K562 (cell line): ENCODE measurements at regions not wholly inside any gene's neighbourhood (a gene's known extent, or its start where the extent isn't known, plus 50 kb on each side); places are given as distances from the start of the nearest gene placed in this dataset.

Source experiments
- ATAC-seq: fragments of 200-7000 bp; cut with Tn5 transposase; 3 replicates; pipeline ENCODE4 v1.9.1; 2020; ENCODE audit warnings: moderate library complexity
- BruUV-seq: library from RNA; stranded (reverse); fragments of 400-500 nt; replicated peaks from 2 replicates; lab custom pipeline; 2021; lab: Mats Ljungman, UMichigan
- CTCF ChIA-PET: fragments of 300-600 bp; formaldehyde crosslinking; extraction: SDS; loops from one replicate; lab custom pipeline; 2021; ENCODE audit warnings: low intra/inter-chr PET ratio; lab: Yijun Ruan, JAX
- POLR2A ChIA-PET: fragments of 300-600, 350-650 bp; sonication (Branson Sonifier 250); formaldehyde crosslinking; extraction: SDS; loops from one replicate; lab custom pipeline; 2021; ENCODE audit warnings: antibody characterized with exemption, inconsistent platforms; lab: Yijun Ruan, JAX
- DNase-seq, 4 experiments: peaks; one replicate each; pipeline versions ENCODE4 v3.0.0 to v3.0.0-alpha.2; 2011 to 2018; ENCODE audit warnings: low spot score in 3 of 4, mixed read lengths in 3 of 4; ENCODE audit errors: extremely low read depth in 1 of 4
- FAIRE-seq: peaks from 2 replicates; lab custom pipeline; 2011; peaks lifted over from hg19 to GRCh38; lab: Jason Lieb, UNC
- H2AFZ ChIP-seq: 2 replicates; pipeline ENCODE4 v1.6.0; 2011; ENCODE audit warnings: low read depth, low read length, control low read depth, inconsistent platforms
- H3K27ac ChIP-seq: fragments of 200-600 bp; 3 replicates; pipeline ENCODE4 v1.8.0; 2011; ENCODE audit warnings: low read depth, mild to moderate bottlenecking, control low read depth, inconsistent platforms, low read length, moderate library complexity, mixed read lengths; ENCODE audit errors: extremely low read depth
- H3K27me3 ChIP-seq, 2 experiments: fragments of 300-600 bp in 1 of 2; 2 replicates in 1 of 2; 3 replicates in 1 of 2; pipeline versions ENCODE4 v1.6.0 to v1.8.0; 2011; ENCODE audit warnings: inconsistent platforms in 2 of 2, low read length in 2 of 2, mild to moderate bottlenecking in 1 of 2, mixed read lengths in 1 of 2, moderate library complexity in 1 of 2; ENCODE audit not compliant: control insufficient read depth in 2 of 2, insufficient read depth in 2 of 2
- H3K36me3 ChIP-seq: fragments of 300-600 bp; 3 replicates; pipeline ENCODE4 v1.8.0; 2011; ENCODE audit warnings: mild to moderate bottlenecking, low read length, inconsistent platforms; ENCODE audit not compliant: control insufficient read depth, insufficient read depth
- H3K4me1 ChIP-seq, 2 experiments: fragments of 200-600 bp in 1 of 2; replicated peaks in 1 of 2; 2 replicates in 1 of 2; 3 replicates in 1 of 2; pipeline versions ENCODE4 v1.5.1 to v1.8.0; 2011; ENCODE audit warnings: inconsistent platforms in 2 of 2, low read length in 2 of 2, mild to moderate bottlenecking in 1 of 2, mixed read lengths in 1 of 2, moderate library complexity in 1 of 2; ENCODE audit not compliant: control insufficient read depth in 2 of 2, insufficient read depth in 2 of 2
- H3K4me2 ChIP-seq: 2 replicates; pipeline ENCODE4 v1.6.1; 2011; ENCODE audit warnings: low read length, control low read depth, inconsistent platforms, mixed read lengths; ENCODE audit not compliant: insufficient read depth
- H3K4me3 ChIP-seq: fragments of 200-600 bp; sonication (generic), shearing (Covaris generic); 2 replicates; pipeline ENCODE4 v1.5.1; 2016; ENCODE audit warnings: control low read depth, inconsistent platforms
- H3K79me2 ChIP-seq: fragments of 200-600 bp; 3 replicates; pipeline ENCODE4 v1.8.0; 2011; ENCODE audit warnings: low read length, inconsistent platforms; ENCODE audit not compliant: control insufficient read depth, insufficient read depth
- H3K9ac ChIP-seq, 2 experiments: 2 replicates each; pipeline versions ENCODE4 v1.6.0 to v1.6.1; 2011; ENCODE audit warnings: low read depth in 2 of 2, low read length in 2 of 2, control low read depth in 1 of 2, inconsistent platforms in 1 of 2, mild to moderate bottlenecking in 1 of 2, mixed read lengths in 1 of 2; ENCODE audit not compliant: insufficient read depth in 1 of 2
- H3K9me1 ChIP-seq: one replicate; pipeline ENCODE4 v1.6.0; 2011; ENCODE audit warnings: inconsistent platforms, mild to moderate bottlenecking, low read length, moderate library complexity; ENCODE audit not compliant: control insufficient read depth, insufficient read depth
- H3K9me3 ChIP-seq: replicated peaks from 2 replicates; pipeline ENCODE4 v1.5.1; 2011; ENCODE audit warnings: low read depth, low read length, inconsistent platforms; ENCODE audit not compliant: control insufficient read depth, insufficient read depth
- H4K20me1 ChIP-seq: replicated peaks from 2 replicates; pipeline ENCODE4 v1.6.1; 2011; ENCODE audit warnings: low read length, inconsistent platforms, mixed read lengths; ENCODE audit not compliant: control insufficient read depth, insufficient read depth
- ATF3 ChIP-seq, 2 experiments: fragments of 450-650 bp in 1 of 2; sonication (generic) in 1 of 2; formaldehyde crosslinking in 1 of 2; IDR thresholded peaks in 1 of 2; conservative IDR thresholded peaks in 1 of 2; 2 replicates each; pipeline versions ENCODE4 v1.6.1 to v1.8.1; 2016 to 2023; ENCODE audit warnings: mild to moderate bottlenecking in 2 of 2, moderate library complexity in 2 of 2, inconsistent platforms in 1 of 2, missing genetic modification reagents in 1 of 2
- CAMTA2 ChIP-seq: fragments of 250-450 bp; sonication (Bioruptor Pico); conservative IDR thresholded peaks from 2 replicates; pipeline ENCODE4 v1.5.1; 2022
- ERF ChIP-seq: fragments of 450-650 bp; formaldehyde crosslinking; IDR thresholded peaks from 2 replicates; pipeline ENCODE4 v1.4.0; 2020; ENCODE audit warnings: mild to moderate bottlenecking, mixed read lengths
- FOXJ2 ChIP-seq: fragments of 200-800 bp; sonication (Bioruptor generic); IDR thresholded peaks from 2 replicates; pipeline ENCODE4 v1.6.1; 2016; ENCODE audit warnings: missing genetic modification characterization, missing compliant biosample characterization
- GATA2 ChIP-seq: sonication (generic); formaldehyde crosslinking; IDR thresholded peaks from 2 replicates; pipeline ENCODE4 v1.4.0; 2020; ENCODE audit warnings: mild to moderate bottlenecking, missing genetic modification reagents
- HMGXB4 ChIP-seq: sonication (generic); formaldehyde crosslinking; IDR thresholded peaks from 2 replicates; pipeline ENCODE4 v1.8.1; 2023; ENCODE audit warnings: mild to moderate bottlenecking, missing genetic modification reagents
- KAT8 ChIP-seq: fragments of 450-650 bp; IDR thresholded peaks from 2 replicates; pipeline ENCODE4 v1.6.1; 2016; ENCODE audit warnings: low read depth, mild to moderate bottlenecking
- KDM2B ChIP-seq: fragments of 250-450 bp; sonication (Bioruptor Pico); IDR thresholded peaks from 2 replicates; pipeline ENCODE4 v1.8.0; 2021; ENCODE audit warnings: mild to moderate bottlenecking, moderate library complexity
- MLX ChIP-seq, 2 experiments: fragments of 450-650 bp in 1 of 2; sonication (generic) in 1 of 2; formaldehyde crosslinking; conservative IDR thresholded peaks; 2 replicates each; pipeline versions ENCODE4 v1.4.0 to v1.8.1; 2020 to 2022; ENCODE audit warnings: mild to moderate bottlenecking in 1 of 2, missing genetic modification reagents in 1 of 2
- SPI1 ChIP-seq: IDR thresholded peaks from 2 replicates; pipeline ENCODE4 v1.6.1; 2011; ENCODE audit warnings: low read depth, low read length, control low read depth, borderline replicate concordance
- TARDBP ChIP-seq: fragments of 450-650 bp; IDR thresholded peaks from 2 replicates; pipeline ENCODE4 v1.6.1; 2016
- ZNF140 ChIP-seq: fragments of 250-450 bp; sonication (Bioruptor Pico); IDR thresholded peaks from 2 replicates; pipeline ENCODE4 v1.8.0; 2021; ENCODE audit warnings: moderate library complexity, mild to moderate bottlenecking, inconsistent platforms
- ZNF316 ChIP-seq: fragments of 450-650 bp; IDR thresholded peaks from 2 replicates; pipeline ENCODE4 v1.6.1; 2016
- ZSCAN32 ChIP-seq: fragments of 450-650 bp; formaldehyde crosslinking; IDR thresholded peaks from 2 replicates; pipeline ENCODE4 v1.4.0; 2020; ENCODE audit warnings: mild to moderate bottlenecking, moderate library complexity
- WGBS: fragments of 100-300 bp; shearing (Covaris generic); methylation state at CpG from one replicate; pipeline ENCODE4 v1.1.6; 2016; ENCODE audit warnings: low coverage, mixed read lengths; ENCODE audit not compliant: insufficient coverage; ENCODE audit errors: missing lambda C conversion rate; 5-methylcytosine and 5-hydroxymethylcytosine counted together
- in situ Hi-C: fragments of 300-500 bp; cut with MboI; formaldehyde crosslinking; loops from 4 replicates; pipeline ENCODE4 v1.15.0; 2018; ENCODE audit warnings: inconsistent platforms, mixed read lengths
- intact Hi-C: fragments of 100-400 bp; cut with micrococcal nuclease; formaldehyde crosslinking; loops from 2 replicates; pipeline ENCODE4 v1.14.2; 2022

GRCh38 chr2:144702051-144702450, 182.1 kb upstream of the ZEB2 start:
- Histone ChIP-seq H3K79me2 (no peaks in the 10 kb centered on the region), H3K9ac (no peak overlapping the region), H4K20me1 (no peaks in the 10 kb centered on the region), H3K36me3 (no peaks in the 10 kb centered on the region), H2AFZ (peak overlapping the region; percentile 29), H3K4me1 (peaks cover 0 to 25% of the 10 kb centered on the region in 2 experiments; a peak in 3 of 5 replicates), H3K9me1 (no peaks in the 10 kb centered on the region), H3K27ac (no peak overlapping the region), H3K9me3 (no peaks in the 10 kb centered on the region), H3K27me3 (no peaks in the 10 kb centered on the region), H3K4me3 (no peak overlapping the region), H3K4me2 (no peak overlapping the region)
- no TSS peak for BruUV-seq
- ATAC-seq (no peak), FAIRE-seq (no peak), DNase-seq (no peak)
- WGBS: 85% methylated on average over 1 of the region's 1 CpG
- in situ Hi-C loops: no loop called here
- intact Hi-C loops: loop anchor here (10.0 kb wide), 1 partner anchor 177 kb away; the partner anchor contains the start of gene ZEB2
- ChIA-PET CTCF (no interaction called here), POLR2A (interaction anchor here (0.6 to 1.0 kb wide), 3 partner anchors 17 to 22 kb away, joined by 3 to 4 read pairs (median 3); no protein-coding TSS in a partner anchor)
- TF ChIP-seq SPI1: peak; percentile 8; the same call in 1 of the 2 replicates
- TF ChIP-seq FOXJ2: no peak
- TF ChIP-seq ZSCAN32 (CRISPR knock-in tag): no peak
- TF ChIP-seq, all 486 proteins: peak for 1

- H3K4me3 ChIP-seq: no peak overlapping the region
- no peak overlapping the region for H3K4me2 ChIP-seq
- H3K9me1 ChIP-seq: no peaks in the 10 kb centered on the region
- FAIRE-seq: no peak
- no peak overlapping the region; the same call in 1 of the 2 replicates for H2AFZ ChIP-seq
- H4K20me1 ChIP-seq: no peaks in the 10 kb centered on the region
- no peak overlapping the region for H3K9ac ChIP-seq
- H3K79me2 ChIP-seq: no peaks in the 10 kb centered on the region
- ChIA-PET POLR2A (interaction anchor here (0.8 kb wide), 1 partner anchor 22 kb away, joined by 3 read pairs; no protein-coding TSS in a partner anchor), CTCF (no interaction called here)
- no peak for ATAC-seq
- intact Hi-C loops: loop anchor here (10.0 kb wide), 1 partner anchor 176 kb away; the partner anchor contains the start of gene ZEB2
- no peaks in the 10 kb centered on the region for H3K9me3 ChIP-seq
- H3K27ac ChIP-seq: no peak overlapping the region
- no peak for DNase-seq
- in situ Hi-C loops: no loop called here
- H3K27me3 ChIP-seq: no peaks in the 10 kb centered on the region
- 55% methylated on average over 2 of the region's 2 CpGs for WGBS
- peaks cover 0 to 25% of the 10 kb centered on the region in 2 experiments; a peak in 3 of 5 replicates for H3K4me1 ChIP-seq
- H3K36me3 ChIP-seq: no peaks in the 10 kb centered on the region
- BruUV-seq: no TSS peak
- TF ChIP-seq CAMTA2 (CRISPR knock-in tag) (no peak), KAT8 (no peak), ZNF316 (no peak), KDM2B (no peak), ERF (CRISPR knock-in tag) (no peak), HMGXB4 (CRISPR knock-in tag) (no peak), GATA2 (CRISPR knock-in tag) (no peak), ZNF140 (CRISPR knock-in tag) (no peak), TARDBP (no peak), MLX (CRISPR knock-in tag; conservative IDR thresholded peaks at IDR 0.05) (no peak), ATF3 (IDR thresholded peaks at IDR 0.05) (no peak), ATF3 (CRISPR knock-in tag; conservative IDR thresholded peaks at IDR 0.05) (no peak)
These were observed 181.3 kb upstream of the ZEB2 start for GRCh38 chr2:144701259-144701658.
